Transverse colon (tissue), 4 donors: ENCODE measurements at regions not wholly inside any gene's neighbourhood (a gene's known extent, or its start where the extent isn't known, plus 50 kb on each side); places are given as distances from the start of the nearest gene placed in this dataset.

ENCODE experiments used
- EP300 ChIP-seq: sonication (generic); formaldehyde crosslinking; IDR thresholded peaks from one replicate; pipeline ENCODE4 v1.6.1; 2017; ENCODE audit warnings: antibody characterized with exemption, low read depth
- POLR2A ChIP-seq: fragments of 450-650 bp; IDR thresholded peaks from one replicate; pipeline ENCODE4 v1.6.1; 2016; ENCODE audit warnings: antibody characterized with exemption, mild to moderate bottlenecking, moderate library complexity
- POLR2AphosphoS5 ChIP-seq, 3 donors: sonication (generic); formaldehyde crosslinking; IDR thresholded peaks; one replicate each; pipeline ENCODE4 v1.6.1; 2016; ENCODE audit warnings: antibody characterized with exemption in 3 of 3
- TF ChIP-seq, protein P1 (sequence below), 5 experiments: fragments of 200-600 bp in 3 of 5; fragments of 450-650 bp in 2 of 5; sonication (generic) in 3 of 5; IDR thresholded peaks; 1 replicate in 2 of 5; 2 replicates in 3 of 5; pipeline ENCODE4 v1.5.1; 2016 to 2017; ENCODE audit warnings: antibody characterized with exemption in 5 of 5, inconsistent platforms in 3 of 5, mild to moderate bottlenecking in 2 of 5, moderate library complexity in 1 of 5

DNA sequence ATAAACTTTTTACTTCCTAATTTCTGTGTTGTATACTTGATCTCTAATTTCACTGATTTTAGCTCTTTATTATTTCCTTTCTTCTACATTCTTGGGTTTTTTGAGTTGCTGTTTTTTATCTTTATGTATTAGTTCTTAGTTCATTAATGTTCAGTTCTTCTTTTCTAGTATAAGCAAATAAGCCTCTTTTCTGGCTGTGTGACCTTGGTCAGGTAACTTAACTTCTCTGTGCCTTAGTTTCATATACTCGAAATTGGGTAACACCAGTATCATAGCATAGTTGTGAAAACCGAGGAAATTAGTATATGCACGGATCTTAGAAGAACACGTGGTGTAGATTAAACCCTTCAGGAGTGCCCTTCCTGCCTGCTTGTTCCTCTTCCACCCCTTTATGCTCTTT lies 130.2 kb upstream of the C1QTNF9B start:
- TF ChIP-seq, protein P1, sequence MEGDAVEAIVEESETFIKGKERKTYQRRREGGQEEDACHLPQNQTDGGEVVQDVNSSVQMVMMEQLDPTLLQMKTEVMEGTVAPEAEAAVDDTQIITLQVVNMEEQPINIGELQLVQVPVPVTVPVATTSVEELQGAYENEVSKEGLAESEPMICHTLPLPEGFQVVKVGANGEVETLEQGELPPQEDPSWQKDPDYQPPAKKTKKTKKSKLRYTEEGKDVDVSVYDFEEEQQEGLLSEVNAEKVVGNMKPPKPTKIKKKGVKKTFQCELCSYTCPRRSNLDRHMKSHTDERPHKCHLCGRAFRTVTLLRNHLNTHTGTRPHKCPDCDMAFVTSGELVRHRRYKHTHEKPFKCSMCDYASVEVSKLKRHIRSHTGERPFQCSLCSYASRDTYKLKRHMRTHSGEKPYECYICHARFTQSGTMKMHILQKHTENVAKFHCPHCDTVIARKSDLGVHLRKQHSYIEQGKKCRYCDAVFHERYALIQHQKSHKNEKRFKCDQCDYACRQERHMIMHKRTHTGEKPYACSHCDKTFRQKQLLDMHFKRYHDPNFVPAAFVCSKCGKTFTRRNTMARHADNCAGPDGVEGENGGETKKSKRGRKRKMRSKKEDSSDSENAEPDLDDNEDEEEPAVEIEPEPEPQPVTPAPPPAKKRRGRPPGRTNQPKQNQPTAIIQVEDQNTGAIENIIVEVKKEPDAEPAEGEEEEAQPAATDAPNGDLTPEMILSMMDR (IDR thresholded peaks at IDR 0.05): no peak
- TF ChIP-seq POLR2AphosphoS5 (IDR thresholded peaks at IDR 0.05) (no peak), EP300 (no peak), POLR2A (no peak)
